Prostate gland (tissue), 2 donors: ENCODE measurements at regions not wholly inside any gene's neighbourhood (a gene's known extent, or its start where the extent isn't known, plus 50 kb on each side); places are given as distances from the start of the nearest gene placed in this dataset.

Experiments used
- CTCF ChIP-seq, 4 experiments: fragments of 200-600 bp in 2 of 4; fragments of 450-650 bp in 2 of 4; sonication (generic) in 2 of 4; IDR thresholded peaks; 1 replicate in 3 of 4; 2 replicates in 1 of 4; pipeline ENCODE4 v1.5.1; 2016 to 2019; ENCODE audit warnings: antibody characterized with exemption in 4 of 4, mild to moderate bottlenecking in 2 of 4, moderate library complexity in 2 of 4
- POLR2A ChIP-seq: fragments of 450-650 bp; IDR thresholded peaks from one replicate; pipeline ENCODE4 v1.6.1; 2016; ENCODE audit warnings: antibody characterized with exemption, mild to moderate bottlenecking
- POLR2AphosphoS5 ChIP-seq: sonication (generic); formaldehyde crosslinking; IDR thresholded peaks from one replicate; pipeline ENCODE4 v1.6.1; 2017; ENCODE audit warnings: antibody characterized with exemption

DNA sequence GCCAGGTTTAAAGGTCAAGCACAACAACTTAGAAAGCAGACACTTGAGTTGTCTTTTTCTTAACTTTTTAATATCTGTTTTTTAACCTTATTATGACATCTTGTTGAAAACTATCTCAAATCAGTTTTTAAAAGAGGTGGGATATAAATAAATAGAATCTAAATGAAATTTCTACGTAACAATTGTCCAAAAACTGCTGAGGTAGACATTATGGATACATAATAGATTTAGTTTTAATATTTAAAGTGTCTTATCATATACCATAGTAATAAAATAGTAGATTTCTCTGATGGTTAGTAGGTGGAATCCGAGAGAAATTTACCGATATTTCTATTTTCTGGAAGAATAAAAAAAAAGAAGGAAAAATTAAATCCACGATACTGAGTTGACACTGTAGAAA lies 113.9 kb upstream of the MMS22L start:
- TF ChIP-seq CTCF (IDR thresholded peaks at IDR 0.05) (no peak), POLR2AphosphoS5 (no peak), POLR2A (no peak)
